SU-DHL-6 (cell line): ENCODE measurements at regions not wholly inside any gene's neighbourhood (a gene's known extent, or its start where the extent isn't known, plus 50 kb on each side); places are given as distances from the start of the nearest gene placed in this dataset.

Experiments
- EZH2phosphoT487 ChIP-seq: fragments of 200-600 bp; sonication (generic), shearing (Covaris generic); conservative IDR thresholded peaks from 2 replicates; pipeline ENCODE4 v1.6.1; 2018; ENCODE audit warnings: mild to moderate bottlenecking, antibody characterized with exemption, low read length, moderate library complexity, mixed read lengths
- TF ChIP-seq, protein P1 (sequence below): fragments of 200-600 bp; sonication (generic); IDR thresholded peaks from one replicate; pipeline ENCODE4 v1.5.1; 2017; ENCODE audit warnings: antibody characterized with exemption, mild to moderate bottlenecking, low read length, moderate library complexity; ENCODE audit not compliant: insufficient read depth, poor library complexity, severe bottlenecking

GRCh38 chr9:119792242-119792641 is 423.0 kb upstream of the BRINP1 start:
- TF ChIP-seq, protein P1, sequence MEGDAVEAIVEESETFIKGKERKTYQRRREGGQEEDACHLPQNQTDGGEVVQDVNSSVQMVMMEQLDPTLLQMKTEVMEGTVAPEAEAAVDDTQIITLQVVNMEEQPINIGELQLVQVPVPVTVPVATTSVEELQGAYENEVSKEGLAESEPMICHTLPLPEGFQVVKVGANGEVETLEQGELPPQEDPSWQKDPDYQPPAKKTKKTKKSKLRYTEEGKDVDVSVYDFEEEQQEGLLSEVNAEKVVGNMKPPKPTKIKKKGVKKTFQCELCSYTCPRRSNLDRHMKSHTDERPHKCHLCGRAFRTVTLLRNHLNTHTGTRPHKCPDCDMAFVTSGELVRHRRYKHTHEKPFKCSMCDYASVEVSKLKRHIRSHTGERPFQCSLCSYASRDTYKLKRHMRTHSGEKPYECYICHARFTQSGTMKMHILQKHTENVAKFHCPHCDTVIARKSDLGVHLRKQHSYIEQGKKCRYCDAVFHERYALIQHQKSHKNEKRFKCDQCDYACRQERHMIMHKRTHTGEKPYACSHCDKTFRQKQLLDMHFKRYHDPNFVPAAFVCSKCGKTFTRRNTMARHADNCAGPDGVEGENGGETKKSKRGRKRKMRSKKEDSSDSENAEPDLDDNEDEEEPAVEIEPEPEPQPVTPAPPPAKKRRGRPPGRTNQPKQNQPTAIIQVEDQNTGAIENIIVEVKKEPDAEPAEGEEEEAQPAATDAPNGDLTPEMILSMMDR: no peak
- TF ChIP-seq EZH2phosphoT487: no peak
